GM06990 (cell line): ENCODE measurements at regions not wholly inside any gene's neighbourhood (a gene's known extent, or its start where the extent isn't known, plus 50 kb on each side); places are given as distances from the start of the nearest gene placed in this dataset.
A peak's percentile ranks its signal among the peaks of the same experiment; 100 is the strongest.

ENCODE experiments used
- DNase-seq: peaks from one replicate; pipeline ENCODE4 v3.0.0-alpha.2; 2011; ENCODE audit not compliant: insufficient read length; ENCODE audit errors: extremely low read depth
- H3K27me3 ChIP-seq: replicated peaks from 2 replicates; pipeline ENCODE4 v1.6.0; 2011; ENCODE audit warnings: low read length; ENCODE audit not compliant: control insufficient read depth, insufficient read depth
- H3K36me3 ChIP-seq: 2 replicates; pipeline ENCODE4 v1.5.1; 2011; ENCODE audit warnings: low read length; ENCODE audit not compliant: control insufficient read depth, insufficient read depth
- H3K4me3 ChIP-seq: replicated peaks from 2 replicates; pipeline ENCODE4 v1.5.1; 2011; ENCODE audit warnings: low read depth, mild to moderate bottlenecking, control low read depth, low read length
- TF ChIP-seq, protein P1 (sequence below): IDR thresholded peaks from 2 replicates; pipeline ENCODE4 v1.5.1; 2011; ENCODE audit warnings: low read length, control low read depth, mild to moderate bottlenecking, inconsistent platforms; ENCODE audit not compliant: insufficient read depth, poor library complexity, severe bottlenecking

DNA sequence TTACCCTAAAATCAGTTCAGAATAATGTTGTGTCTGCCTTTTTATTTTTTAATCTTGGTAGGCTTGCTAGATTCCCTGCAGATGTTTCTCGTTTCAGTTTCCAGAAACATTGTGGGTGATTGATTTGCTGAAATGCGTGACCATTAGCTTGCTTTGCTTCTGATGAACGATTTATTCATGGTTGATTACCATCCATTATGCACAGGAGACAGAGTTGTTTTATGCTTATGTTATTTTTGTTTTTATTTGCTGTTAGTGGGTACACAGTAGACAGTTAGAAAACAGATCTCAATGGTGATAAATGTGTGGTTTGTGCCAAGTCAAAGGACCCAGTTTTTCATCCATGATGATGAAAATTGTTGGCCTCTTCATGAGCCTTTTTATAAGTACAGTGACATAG is 455.6 kb upstream of the BOD1L1 start:
- H3K4me3 ChIP-seq, result no peak overlapping the region
- TF ChIP-seq, protein P1, sequence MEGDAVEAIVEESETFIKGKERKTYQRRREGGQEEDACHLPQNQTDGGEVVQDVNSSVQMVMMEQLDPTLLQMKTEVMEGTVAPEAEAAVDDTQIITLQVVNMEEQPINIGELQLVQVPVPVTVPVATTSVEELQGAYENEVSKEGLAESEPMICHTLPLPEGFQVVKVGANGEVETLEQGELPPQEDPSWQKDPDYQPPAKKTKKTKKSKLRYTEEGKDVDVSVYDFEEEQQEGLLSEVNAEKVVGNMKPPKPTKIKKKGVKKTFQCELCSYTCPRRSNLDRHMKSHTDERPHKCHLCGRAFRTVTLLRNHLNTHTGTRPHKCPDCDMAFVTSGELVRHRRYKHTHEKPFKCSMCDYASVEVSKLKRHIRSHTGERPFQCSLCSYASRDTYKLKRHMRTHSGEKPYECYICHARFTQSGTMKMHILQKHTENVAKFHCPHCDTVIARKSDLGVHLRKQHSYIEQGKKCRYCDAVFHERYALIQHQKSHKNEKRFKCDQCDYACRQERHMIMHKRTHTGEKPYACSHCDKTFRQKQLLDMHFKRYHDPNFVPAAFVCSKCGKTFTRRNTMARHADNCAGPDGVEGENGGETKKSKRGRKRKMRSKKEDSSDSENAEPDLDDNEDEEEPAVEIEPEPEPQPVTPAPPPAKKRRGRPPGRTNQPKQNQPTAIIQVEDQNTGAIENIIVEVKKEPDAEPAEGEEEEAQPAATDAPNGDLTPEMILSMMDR, result no peak
- H3K27me3 ChIP-seq, result no peaks in the 10 kb centered on the region
- no peaks in the 10 kb centered on the region for H3K36me3 ChIP-seq
- no peak for DNase-seq

DNA sequence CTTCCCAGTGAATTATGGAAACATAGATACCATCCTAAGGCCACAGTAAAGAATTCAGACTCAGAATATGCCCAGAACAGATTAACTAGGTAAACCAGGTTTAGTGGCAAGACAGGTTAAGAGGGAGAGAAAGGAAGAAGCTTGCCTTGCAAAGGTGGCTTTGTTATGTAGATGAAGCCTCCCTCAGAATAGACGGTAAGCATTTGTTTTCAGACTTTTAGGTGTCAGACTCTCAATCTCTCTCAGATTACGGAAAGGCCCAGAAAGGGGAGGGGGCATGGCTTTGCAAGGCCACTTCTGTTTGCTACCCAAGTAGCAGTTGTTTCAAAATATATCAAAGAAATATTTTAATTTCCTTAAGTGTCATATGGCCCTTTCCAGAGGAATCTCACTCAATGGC is 457.1 kb upstream of the BOD1L1 start:
- Histone ChIP-seq H3K36me3 (no peaks in the 10 kb centered on the region), H3K27me3 (no peaks in the 10 kb centered on the region), H3K4me3 (no peak overlapping the region)
- TF ChIP-seq, protein P1, result no peak
- DNase-seq, result no peak

DNA sequence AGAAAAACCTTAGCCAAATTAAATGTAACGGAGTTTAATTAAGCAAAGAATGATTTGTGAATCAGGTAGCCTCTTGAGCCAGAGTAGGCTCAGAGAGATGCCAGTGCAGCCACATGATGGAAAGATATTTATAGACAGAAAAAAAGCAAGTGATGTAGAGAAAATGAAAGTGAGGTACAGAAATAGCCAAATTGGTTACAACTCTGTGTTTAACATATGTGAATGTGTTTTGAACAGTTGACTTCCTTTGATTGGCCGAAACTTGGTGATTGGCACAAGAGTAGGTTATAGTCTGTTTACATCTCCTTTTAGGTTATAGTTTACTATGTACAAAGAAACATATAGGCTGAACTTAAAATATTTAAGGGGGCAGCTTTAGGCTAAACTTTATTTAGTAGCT is 459.9 kb upstream of the BOD1L1 start:
- TF ChIP-seq, protein P1, result no peak
- H3K4me3 ChIP-seq, result no peak overlapping the region
- peak; percentile 1 for DNase-seq
- H3K36me3 ChIP-seq, result no peaks in the 10 kb centered on the region
- no peaks in the 10 kb centered on the region for H3K27me3 ChIP-seq

DNA sequence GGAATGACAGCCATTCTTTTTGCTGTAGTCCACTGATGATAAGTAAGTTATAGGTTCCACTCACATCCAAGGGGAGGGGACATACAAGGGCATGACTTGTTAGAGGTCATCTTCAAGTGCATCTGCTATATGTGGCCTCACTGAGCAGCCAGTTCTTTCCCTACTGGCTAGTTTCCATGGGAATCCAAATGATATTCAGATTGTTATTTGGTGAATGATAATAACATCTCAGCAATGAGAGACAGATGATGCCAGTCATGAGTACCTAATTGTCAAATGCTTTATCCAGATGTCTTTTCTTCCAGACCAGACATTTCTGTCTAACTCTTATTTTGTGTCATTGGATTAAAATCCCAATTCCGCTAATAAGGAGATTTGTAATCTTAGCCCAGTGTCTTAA is 460.4 kb upstream of the BOD1L1 start:
- no peak overlapping the region for H3K4me3 ChIP-seq
- no peaks in the 10 kb centered on the region for H3K27me3 ChIP-seq
- no peaks in the 10 kb centered on the region for H3K36me3 ChIP-seq
- no peak for DNase-seq
- TF ChIP-seq, protein P1, result no peak

DNA sequence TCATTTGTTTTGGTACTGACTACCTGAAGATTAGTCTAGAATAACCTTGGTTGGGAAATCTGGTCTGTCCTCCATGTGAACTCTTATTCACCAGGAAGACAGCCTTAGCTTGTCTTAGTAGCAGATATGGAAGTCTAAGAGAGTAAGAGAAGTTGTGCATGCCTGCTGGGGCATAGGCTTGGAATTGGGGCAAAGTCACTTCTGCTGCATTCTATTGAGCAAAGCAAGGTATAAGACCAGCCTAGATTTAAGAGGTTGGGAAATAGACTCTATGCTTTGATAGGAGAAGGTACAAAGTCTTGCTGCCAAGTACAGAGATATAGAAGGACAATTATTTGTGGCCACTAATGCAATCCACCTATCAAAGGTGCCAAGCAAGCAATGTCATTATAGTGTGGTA is 464.0 kb upstream of the BOD1L1 start:
- no peaks in the 10 kb centered on the region for H3K27me3 ChIP-seq
- no peak for DNase-seq
- TF ChIP-seq, protein P1, result no peak
- H3K36me3 ChIP-seq, result no peaks in the 10 kb centered on the region
- H3K4me3 ChIP-seq, result no peak overlapping the region

DNA sequence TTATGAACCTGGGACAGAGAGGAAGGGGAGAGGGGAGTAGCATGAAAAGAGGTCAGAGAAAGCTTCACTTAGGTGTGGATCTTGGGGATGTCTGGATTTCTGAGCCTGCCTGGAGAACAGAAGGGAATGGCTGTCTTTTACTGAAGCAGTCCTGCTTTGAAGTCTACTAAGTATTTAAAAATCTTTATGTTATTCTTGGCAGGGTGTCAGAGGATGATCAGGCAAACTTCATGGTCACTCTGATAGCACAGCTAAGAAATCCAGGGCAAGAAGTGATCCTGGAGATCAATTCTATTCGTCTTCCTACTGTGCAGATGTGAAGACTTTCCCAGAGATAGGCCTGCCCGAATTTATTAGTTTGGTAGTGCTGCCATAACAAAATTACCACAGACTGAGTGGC is 464.4 kb upstream of the BOD1L1 start:
- Histone ChIP-seq H3K27me3 (no peaks in the 10 kb centered on the region), H3K36me3 (no peaks in the 10 kb centered on the region), H3K4me3 (no peak overlapping the region)
- no peak for DNase-seq
- TF ChIP-seq, protein P1, result no peak
